Retina (tissue), 1 donor: ENCODE measurements at regions not wholly inside any gene's neighbourhood (a gene's known extent, or its start where the extent isn't known, plus 50 kb on each side); places are given as distances from the start of the nearest gene placed in this dataset.
A peak's percentile ranks its signal among the peaks of the same experiment; 100 is the strongest.
"Not testable (repeated sequence)": the region's sequence is repeated elsewhere in the genome, so short reads cannot be mapped to it uniquely, and the experiment has no call there.

Source experiments
- DNase-seq: peaks from one replicate; pipeline ENCODE4 v3.0.0-alpha.2; 2016

DNA sequence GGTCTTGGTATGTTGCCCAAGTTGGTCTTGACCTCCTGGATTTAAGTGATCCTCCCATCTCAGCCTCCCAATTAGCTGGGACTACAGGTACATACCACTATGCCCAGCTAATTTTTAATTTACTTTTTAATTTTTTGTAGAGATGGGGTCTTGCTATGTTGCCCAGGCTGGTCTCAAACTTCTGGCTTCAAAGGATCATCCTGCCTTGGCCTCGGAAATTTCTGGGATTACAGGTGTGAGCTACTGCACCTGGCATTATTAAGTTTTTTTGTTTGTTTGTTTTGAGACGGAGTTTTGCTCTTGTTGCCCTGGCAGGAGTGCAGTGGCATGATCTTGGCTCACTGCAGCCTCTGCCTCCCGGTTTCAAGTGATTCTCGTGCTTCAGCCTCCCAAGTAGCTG is 195.7 kb upstream of the HAAO start:
- DNase-seq, result not testable (repeated sequence)

DNA sequence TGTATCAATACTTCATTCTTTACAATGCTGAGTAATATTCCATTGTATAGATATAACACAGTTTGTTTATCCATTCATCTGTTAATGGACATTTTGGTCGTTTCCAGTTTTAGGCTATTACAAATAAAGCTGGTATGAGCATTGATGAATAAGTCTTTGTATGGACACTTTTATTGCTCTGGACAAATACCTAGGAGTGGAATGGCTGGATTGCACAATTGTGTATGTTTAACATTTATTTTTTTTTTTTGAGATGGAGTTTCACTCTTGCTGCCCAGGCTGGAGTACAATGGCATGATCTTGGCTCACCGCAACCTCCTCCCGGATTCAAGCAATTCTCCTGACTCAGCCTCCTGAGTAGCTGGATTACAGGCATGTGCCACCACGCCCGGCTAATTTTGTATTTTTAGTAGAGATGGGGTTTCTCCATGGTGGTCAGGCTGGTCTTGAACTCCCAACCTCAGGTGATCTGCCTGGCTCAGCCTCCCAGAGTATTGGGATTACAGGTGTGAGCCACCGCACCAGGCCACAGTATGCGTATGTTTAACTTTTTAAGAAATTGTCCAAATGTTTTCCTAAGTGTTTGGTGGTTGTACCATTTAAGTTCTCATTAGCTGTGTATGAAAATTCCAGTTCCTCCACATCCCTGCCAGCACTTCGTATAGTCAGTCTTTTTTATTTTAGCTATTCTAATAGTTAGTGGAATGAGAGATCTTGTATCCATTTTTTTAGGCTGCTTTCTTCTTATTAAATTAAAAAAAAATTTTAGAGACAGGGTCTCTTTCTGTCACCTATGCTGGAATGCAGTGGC is 194.9 kb upstream of the HAAO start:
- no peak for DNase-seq

DNA sequence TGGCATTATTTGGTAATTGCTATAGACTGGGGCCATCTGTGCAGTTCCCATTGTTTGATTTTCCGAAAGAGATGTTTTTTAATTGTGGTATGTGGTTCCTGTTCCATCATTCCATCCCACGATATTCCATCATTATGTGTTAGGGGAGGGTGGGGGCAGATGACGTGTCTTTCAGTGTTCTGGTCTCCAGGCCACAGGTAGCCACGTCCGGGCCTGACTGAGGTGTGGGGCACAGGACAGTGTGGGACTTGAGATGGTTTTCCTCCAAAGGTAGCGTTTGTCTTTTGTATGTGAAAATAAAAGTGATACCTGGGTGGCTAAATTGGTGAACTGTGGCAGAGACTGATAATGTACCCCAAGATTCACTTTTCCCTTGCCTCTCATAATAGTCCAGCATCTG is 192.2 kb upstream of the HAAO start:
- no peak for DNase-seq

DNA sequence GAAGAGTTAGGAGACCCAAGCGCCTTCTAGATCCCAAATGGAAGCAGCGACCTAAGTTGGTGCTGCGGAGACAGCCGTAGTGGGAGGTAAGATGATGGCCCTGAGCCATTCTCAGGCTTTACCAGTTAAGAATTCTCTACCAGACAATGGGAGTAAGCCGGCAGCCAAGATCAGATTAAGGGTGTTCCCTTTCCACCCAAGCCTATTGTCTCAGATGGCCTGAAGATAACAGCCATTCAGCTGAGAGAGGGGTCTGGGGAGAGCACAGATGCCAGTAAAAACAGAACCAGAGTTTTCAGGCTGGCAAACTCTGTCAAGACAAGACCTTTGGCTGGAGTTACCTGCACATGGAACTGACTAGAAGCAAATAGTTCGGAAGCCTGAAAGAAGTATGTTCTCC is 191.7 kb upstream of the HAAO start:
- no peak for DNase-seq

DNA sequence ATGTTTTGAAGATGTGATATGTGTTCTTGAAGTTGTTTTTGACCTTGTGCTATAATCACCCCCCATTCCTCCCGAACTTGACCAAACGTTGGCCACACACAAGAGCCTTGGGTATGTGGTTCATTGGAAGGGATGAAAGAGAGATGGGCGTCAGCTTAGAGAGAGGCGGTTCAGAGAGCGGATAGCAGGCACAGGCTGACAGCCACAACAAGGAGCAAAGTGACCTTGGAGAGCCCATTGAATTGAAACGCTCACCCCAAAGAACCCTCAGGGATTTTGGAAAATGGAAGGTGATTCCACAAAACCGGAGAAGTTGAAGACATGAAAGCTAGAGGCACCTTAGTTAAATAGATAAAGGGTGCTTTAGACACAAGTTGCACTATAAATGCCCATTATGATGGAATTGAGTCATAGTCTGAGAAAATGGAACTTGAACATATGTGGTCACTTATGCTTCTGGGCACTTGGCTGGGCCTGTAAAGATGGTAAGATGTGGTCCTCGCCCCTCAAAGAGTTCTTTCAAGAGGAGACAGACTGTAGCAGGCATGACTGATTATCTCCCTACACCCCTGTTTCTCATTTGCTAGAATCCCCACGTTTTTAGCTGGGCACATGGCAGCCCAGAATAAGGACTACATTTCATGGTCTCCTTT is 188.5 kb upstream of the HAAO start:
- DNase-seq, result no peak

DNA sequence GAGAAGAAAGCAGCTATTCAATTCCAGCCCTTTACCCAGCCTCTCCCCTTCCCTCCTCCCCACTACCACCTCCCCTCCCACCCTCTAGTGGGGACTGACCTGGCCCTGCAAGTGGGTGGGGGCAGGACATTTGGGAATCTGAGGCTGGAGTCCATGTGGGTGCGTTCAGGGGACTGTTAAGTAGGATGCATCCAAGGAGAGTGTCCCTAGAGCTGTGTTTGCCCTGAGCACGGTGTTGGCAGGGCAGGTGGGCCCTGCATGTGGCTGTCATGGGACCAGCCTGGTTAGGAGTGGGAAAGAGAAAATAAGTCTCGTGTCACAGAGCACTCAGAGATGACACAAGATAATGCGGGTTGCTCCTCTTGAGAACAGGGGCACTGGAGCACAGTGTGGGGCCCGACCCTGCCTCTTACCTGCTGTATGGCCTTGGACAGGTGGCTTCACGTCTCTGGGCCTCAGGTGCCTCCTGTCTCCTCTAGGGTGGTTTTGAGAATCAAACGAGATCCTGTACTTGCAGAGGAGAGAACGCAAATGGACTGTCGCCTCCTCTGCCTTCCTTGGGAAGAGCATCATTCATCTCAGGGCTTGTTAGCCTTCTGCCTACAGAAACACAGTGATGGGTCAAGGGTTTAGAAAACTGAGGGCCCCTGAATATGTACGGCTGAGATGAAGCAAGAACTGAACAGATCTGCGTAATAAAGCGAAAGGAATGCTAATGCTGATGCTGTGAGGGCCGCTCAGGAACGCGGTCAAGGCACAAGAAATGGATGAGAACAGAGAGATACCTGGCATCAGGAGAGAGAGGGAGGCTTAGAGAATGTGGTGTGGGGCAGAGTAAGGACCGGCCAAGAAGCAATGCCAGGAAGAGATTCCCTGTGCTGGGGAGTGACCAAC is 187.7 kb upstream of the HAAO start:
- DNase-seq, result no peak

DNA sequence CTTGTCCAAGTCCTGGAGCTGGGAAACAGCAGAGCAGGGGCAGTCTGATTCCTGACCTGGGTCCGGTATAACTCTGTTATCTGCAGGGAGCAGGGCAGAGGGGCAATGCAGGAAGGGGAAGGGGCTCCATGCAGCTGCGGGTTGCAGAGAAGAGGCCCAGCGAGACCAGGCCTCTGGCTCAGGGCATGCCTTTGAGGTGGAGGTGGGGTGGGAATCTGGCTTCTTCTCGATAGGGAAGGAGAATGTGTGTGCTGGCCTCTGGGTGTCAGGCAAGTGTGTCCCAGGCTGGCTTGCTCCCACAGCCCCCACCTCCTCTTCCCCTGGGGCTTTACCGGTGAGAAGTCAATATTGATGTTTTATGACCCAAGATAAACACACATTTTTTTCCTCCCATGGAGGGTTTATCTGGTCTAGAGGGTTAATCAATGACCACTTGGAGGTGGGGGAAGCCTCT is 187.1 kb upstream of the HAAO start:
- no peak for DNase-seq

DNA sequence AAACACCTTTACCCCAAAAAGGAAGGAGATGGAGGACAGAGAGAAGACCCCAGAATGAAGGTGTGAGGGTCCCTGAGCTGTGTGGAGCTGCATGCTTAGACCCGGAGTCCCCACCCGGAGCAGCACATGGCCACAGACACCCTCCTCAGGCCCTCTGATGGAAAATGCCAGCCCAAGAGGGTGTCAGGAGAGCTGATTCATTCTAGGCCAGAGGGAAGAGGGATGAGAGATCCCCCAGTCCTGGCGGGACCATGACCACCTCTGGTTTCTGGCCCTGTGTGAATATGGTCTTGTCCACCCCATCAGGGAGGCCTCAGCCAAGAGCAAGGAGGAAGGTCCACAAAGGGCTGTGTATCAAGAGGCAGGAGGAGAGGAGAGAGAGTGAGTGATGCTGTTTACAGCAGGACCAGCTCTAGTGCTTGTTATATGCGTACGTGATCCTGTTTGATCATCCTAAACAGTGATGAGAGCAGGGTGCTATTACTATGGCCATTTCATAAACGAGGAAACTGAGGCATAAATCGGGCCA is 186.6 kb upstream of the HAAO start:
- no peak for DNase-seq

DNA sequence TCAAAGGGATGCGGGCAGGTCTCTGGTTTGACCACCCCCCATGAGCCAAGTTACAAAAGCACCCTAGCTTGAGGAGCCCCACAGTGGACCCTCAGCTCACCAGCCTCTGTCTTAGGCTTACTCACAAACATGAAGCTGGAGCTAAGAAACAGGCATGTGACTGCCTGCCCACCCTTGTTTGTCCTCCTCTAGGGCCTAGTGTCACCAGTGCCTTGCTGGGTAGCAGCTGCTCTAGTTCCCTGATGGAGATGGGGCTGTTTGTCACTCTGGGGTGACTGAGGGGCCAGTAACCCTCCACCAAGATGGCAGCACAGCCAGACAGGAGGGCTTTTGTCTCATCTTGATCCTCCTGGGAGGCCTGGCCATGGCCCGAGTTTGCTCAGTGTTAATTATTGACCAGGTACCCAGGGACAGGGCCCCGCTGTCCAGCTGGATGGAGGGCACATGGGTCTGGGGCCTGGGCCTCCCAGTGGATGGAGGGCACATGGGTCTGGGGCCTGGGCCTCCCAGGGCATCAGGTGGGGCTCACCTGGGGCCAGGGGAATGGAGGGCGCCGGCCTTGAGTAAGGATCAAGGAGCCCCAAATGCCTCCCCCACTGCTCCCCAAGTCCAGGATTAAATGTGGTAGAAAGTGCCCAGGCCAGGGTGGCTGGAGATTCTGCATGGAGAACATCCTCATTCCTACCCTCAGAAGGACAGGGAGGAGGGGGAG is 185.9 kb upstream of the HAAO start:
- no peak for DNase-seq

DNA sequence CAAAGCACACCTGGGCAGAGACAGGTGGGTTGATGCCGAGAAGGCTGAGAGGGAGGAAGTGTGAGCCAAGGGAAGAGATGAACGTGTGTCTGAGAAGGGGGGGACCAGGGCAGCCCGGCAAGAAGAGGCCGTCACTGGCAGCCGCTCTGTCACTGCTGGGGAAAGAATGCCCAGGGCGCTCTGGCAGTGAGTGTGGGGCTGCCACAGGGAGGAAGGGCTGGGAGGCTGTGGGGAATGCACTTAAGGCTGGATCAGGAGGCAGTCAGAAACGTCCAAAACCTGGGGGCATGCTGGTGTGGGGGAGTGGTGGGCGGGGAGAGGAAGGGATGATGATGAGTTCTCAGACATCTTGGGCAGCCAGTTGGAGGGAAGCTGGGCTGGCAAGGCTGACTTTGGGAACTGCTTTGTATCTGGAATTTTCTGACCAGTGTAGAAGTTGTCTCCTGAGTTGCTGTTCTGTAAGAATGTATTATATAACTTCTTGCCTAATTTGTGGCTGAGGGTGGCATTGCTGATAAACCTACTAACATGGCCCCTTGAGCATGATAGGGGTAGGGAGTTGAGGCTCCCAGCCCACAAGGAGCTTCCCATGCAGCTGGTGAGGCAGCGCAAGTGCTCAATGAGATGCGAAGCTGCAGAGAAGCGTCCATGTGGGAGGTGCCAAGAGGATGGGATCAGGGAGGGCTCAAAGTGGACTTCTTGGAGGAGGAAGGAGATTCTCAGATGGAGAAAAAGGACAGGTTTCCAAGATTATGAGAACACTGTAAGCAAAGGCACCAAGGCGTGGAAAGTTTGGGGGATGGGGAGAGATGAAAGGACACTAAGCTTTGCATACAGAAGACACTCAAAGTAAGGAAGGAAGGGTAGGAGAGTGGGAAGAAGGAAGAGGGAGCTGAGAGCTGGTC is 185.1 kb upstream of the HAAO start:
- no peak for DNase-seq

DNA sequence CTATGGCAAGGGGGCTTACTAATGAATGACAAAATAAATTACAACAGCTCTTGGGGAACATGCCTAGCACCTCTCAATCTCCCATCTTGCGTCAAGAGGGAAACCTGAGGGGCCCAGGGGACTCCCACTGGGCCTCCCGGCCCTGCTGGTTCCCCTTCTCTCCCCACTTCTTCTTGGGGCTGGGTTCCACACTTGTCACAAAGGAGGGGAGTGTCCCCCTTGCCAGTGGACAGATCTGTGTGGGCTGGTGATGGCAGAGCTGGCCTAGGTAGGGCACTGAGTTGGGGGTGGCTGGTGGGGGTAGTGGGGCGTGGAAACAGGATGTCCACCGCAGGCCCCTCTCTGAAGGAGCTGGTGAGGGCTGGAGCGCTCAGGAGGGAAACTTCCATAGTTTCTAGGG is 184.0 kb upstream of the HAAO start:
- no peak for DNase-seq

DNA sequence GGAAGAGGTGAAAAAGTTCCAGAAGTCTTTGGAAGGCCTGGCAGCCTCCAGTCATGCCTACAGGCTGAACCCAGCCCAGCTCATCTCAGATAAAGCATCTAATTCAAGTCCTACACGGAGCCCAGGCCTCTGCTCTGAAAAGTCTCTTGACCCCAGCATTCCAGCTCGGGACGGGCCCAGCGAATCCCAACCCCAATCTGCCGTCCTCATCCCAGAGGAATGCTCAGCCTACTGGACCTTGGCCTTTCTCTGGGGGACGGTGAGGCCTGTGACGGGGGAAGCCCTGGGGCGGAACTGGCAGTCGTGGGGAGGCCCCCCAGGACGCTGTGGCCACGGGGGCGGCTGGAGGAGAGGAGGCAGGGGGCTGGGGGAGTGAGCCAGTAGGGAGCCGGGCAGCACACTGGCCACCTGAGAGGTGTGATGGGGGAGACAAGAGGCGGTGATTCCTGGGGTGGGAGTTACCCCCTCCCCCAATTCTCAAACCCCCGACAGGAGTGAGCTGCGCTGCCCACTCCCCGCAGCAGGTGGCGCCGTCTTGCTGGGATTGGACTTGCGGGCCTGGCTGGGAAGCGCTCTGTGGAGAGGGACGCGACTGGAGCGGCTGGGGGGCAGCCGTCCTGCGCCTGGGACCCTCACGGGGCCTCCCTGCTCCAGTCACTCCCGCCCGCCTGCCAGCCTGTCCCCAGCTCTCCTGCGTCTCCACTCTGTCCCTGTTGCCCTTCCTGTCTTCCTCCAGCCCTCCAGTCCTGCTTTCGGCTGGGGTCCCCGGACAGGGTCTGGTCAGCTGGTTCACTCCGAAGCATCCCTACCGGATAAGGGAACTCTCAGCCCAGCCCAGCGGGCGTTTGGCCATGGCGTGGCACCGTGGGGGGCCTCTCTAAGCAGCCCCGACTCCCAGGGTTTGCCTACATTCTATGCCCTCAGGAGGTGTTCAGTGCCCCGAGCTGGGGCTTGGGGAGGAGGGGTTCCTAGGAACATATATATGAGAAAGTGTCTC is 182.6 kb upstream of the HAAO start:
- DNase-seq, result peak; percentile 94

DNA sequence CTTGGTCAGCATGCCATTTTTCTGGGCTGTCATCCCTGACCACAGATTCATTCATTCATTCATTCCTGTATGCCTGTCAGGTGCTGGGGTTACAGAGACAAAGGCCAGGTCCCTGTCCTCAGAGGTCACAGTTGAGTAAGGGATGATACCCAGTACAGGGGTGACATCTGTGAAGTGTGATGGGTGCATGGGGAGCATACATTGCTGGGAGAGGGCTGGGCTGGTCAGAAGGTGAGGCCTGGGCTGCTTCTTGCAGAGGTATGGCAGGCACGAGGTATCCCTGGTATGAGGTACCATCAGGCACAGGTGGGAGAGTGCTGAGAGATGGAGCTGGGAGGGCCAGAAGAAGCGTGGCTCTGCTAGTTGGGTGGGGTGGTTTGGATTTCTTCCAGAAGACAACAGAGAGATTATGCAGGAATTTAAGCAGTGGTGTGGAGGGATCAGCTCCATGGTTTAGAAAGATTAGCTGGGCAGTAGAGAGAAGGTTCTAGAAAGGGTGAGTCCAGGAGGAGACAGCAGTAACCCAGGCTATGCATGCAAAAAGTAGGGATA is 181.9 kb upstream of the HAAO start:
- no peak for DNase-seq

DNA sequence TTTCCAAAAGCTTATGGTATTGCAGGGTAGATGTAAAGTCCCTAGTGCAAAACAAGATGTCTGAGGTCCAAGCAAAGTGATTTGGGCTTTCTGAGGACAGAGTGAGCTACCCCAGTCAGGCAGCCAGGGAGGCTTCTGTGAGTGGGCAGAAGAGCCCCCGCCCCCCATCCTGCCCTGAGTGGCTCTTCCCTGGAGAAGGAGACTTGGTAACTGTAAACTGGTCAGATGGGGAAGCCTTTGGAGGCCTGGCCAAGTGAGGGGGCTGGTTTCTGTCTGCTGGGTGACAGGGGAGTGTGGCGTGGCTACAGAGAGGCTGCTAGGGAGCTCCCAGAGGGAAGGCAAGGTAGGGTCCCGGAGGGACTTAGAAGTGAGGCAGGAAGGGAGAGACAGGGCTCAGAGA is 181.3 kb upstream of the HAAO start:
- no peak for DNase-seq

DNA sequence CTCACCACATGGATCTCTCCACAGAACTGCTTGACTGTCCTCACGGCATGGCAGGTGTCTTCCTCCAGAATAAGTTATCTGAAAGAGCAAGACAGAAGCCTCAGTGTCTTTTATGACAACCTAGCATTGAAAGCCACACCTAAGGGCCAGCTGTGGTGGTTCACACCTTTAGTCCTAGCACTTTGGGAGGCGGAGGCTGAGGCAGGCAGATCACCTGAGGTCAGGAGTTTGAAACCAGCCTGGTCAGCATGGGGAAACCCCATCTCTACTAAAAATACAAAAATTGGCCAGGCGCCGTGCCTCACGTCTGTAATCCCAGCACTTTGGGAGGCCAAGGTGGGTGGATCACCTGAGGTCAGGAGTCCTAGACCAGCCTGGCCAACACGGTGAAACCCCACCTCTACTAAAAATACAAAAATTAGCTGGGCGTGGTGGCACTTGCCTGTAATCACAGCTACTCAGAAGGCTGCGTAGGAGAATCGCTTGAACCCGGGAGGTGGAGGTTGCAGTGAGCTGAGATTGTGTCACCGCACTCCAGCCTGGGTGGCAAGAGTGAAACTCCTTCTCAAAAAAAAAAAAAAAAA is 180.6 kb upstream of the HAAO start:
- not testable (repeated sequence) for DNase-seq

DNA sequence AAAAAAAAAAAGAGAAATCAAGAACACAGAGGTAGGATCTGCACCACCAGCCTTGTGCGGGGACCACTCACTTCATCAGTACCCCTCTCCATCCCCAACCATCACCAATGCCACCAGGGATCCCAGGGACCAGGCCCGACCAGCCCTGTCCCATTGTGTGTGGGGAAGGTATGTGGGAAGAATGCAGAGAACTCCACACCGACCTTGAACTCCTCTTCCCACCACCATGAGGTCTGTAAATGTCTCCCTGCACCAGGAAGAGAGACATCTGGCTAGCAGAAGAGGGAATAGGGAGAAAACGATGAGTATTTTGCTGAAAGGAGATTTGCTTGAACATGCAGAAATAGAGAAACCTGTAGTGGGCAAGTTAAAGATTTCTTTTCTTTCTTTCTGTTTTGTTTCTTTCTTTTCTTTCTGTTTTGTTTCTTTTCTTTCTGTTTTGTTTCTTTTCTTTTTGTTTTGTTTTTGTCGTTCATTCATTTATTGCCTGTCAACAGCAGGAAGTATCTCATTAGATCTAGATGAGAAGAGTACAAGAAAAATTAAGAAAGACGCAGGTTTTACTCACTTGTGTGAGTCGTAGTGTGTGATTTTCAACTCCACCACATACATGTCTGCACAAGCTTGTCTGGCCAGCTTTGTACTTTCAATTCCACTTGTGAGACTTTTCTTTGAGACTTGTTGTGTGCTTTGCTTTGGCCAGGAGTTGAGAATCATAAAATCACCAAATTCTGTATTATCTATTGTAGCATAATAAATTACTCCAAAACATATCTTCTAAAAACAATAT is 179.8 kb upstream of the HAAO start:
- DNase-seq, result no peak

DNA sequence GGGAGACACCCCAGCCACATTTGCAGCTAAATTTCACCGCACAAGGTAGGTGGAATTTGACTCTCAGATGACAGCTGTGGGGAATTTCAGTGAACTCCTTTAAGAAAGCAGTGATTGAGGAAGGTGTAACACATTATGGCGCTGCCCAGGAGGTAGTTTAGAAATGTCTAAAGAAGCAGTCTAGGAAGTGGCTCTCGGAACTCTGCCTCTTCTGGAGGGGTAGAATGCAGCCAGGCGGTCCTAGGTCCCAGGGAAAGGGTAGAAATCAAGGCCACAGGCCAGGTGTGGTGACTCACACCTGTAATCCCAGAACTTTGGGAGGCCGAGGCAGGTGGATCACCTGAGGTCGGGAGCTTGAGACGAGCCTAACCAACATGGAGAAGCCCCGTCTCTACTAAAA is 179.0 kb upstream of the HAAO start:
- no peak for DNase-seq

DNA sequence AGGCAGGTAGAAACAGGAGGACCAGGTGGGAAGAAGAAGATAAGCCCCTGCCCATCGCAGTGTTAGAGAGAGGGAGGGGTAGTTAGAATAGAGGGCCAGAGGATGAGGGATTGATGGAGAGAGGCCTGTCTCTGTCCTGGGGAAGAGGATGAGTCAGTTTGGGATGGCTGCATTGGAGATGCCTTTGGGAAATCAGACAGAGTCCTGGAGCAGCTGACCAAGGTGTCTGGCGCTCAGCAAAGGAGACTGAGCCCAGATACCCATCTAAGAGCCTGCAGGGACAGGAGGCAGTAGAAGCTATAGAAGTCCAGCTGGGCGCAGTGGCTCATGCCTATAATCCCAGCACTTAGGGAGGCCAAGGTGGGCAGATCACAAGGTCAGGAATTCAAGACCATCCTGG is 177.8 kb upstream of the HAAO start:
- no peak for DNase-seq
